ENCODE measurements at regions not wholly inside any gene's neighbourhood (a gene's known extent, or its start where the extent isn't known, plus 50 kb on each side); places are given as distances from the start of the nearest gene placed in this dataset.

- DNase-seq (ENCODE audit: low spot score) = no peak
Observed at GRCh38 chr17:71149607-71150006, 971.2 kb upstream of the SOX9 start.

- no peak for DNase-seq (ENCODE audit: low spot score)
Observed at GRCh38 chr17:71157297-71157696, 963.5 kb upstream of the SOX9 start.

GRCh38 chr17:71158437-71158836 lies 962.4 kb upstream of the SOX9 start:
- DNase-seq (ENCODE audit: low spot score) = no peak

- no peak for DNase-seq (ENCODE audit: low spot score)
Observed at GRCh38 chr17:71163121-71163812, 957.6 kb upstream of the SOX9 start.

- no peak for DNase-seq (ENCODE audit: low spot score)
Observed at GRCh38 chr17:71163813-71164122, 957.1 kb upstream of the SOX9 start.

GRCh38 chr17:71164561-71164960 lies 956.3 kb upstream of the SOX9 start:
- no peak for DNase-seq (ENCODE audit: low spot score)

- no peak for DNase-seq (ENCODE audit: low spot score)
Observed at GRCh38 chr17:71166311-71166710, 954.5 kb upstream of the SOX9 start.

- no peak for DNase-seq (ENCODE audit: low spot score)
Observed at GRCh38 chr17:71168053-71168741, 952.6 kb upstream of the SOX9 start.

GRCh38 chr17:71170070-71170469 lies 950.8 kb upstream of the SOX9 start:
- DNase-seq (ENCODE audit: low spot score) = no peak

- DNase-seq (ENCODE audit: low spot score) = no peak
Observed at GRCh38 chr17:71171270-71171669, 949.5 kb upstream of the SOX9 start.

- no peak for DNase-seq (ENCODE audit: low spot score)
Observed at GRCh38 chr17:71173991-71174390, 946.8 kb upstream of the SOX9 start.

GRCh38 chr17:71176331-71176730 lies 944.5 kb upstream of the SOX9 start:
- DNase-seq (ENCODE audit: low spot score) = no peak

- no peak for DNase-seq (ENCODE audit: low spot score)
Observed at GRCh38 chr17:71176928-71177443, 943.8 kb upstream of the SOX9 start.

- peak; percentile 65 for DNase-seq (ENCODE audit: low spot score)
Observed at GRCh38 chr17:71180801-71181385, 939.9 kb upstream of the SOX9 start.

- DNase-seq (ENCODE audit: low spot score) = no peak
Observed at GRCh38 chr17:71183066-71183660, 937.7 kb upstream of the SOX9 start.

- peak; percentile 28 for DNase-seq (ENCODE audit: low spot score)
Observed at GRCh38 chr17:71184716-71185115, 936.1 kb upstream of the SOX9 start.

- DNase-seq (ENCODE audit: low spot score) = no peak
Observed at GRCh38 chr17:71187145-71187878, 933.5 kb upstream of the SOX9 start.

- peak; percentile 82 for DNase-seq (ENCODE audit: low spot score)
Observed at GRCh38 chr17:71188811-71189492, 931.9 kb upstream of the SOX9 start.

GRCh38 chr17:71189493-71189831 lies 931.4 kb upstream of the SOX9 start:
- DNase-seq (ENCODE audit: low spot score) = no peak

GRCh38 chr17:71192039-71192555 lies 928.7 kb upstream of the SOX9 start:
- no peak for DNase-seq (ENCODE audit: low spot score)

GRCh38 chr17:71192848-71193247 lies 928.0 kb upstream of the SOX9 start:
- DNase-seq (ENCODE audit: low spot score) = no peak

GRCh38 chr17:71200597-71200996 lies 920.2 kb upstream of the SOX9 start:
- no peak for DNase-seq (ENCODE audit: low spot score)

Measured in AG08395 (cell line).